Pons (tissue), 1 donor: ENCODE measurements at regions not wholly inside any gene's neighbourhood (a gene's known extent, or its start where the extent isn't known, plus 50 kb on each side); places are given as distances from the start of the nearest gene placed in this dataset.
"Not testable (repeated sequence)": the region's sequence is repeated elsewhere in the genome, so short reads cannot be mapped to it uniquely, and the experiment has no call there.

Experiments
- DNase-seq: peaks from one replicate; pipeline ENCODE4 v3.0.0-alpha.2; 2016; ENCODE audit warnings: low spot score

DNA sequence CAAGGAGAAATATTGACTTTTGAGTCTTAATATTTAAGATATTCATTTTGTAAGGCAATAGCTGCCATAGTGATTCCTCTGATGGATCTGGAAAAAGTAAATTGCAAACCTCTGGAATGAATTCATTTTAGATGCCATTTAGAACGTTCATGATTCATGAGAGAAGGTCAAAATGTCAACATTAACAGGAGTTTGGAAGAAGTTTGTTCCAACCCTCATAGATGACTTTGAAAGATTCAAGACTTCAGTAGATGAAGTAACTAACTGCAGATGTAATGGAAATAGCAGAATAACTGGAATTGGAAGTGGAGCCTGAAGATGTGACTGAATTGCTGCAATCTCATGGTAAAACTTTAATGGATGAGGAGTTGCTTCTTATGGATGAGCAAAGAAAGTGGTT is 100.9 kb upstream of the CCN2 start:
- DNase-seq = no peak

- no peak for DNase-seq
These were observed 94.7 kb upstream of the CCN2 start for GRCh38 chr6:132045877-132046276.

DNA sequence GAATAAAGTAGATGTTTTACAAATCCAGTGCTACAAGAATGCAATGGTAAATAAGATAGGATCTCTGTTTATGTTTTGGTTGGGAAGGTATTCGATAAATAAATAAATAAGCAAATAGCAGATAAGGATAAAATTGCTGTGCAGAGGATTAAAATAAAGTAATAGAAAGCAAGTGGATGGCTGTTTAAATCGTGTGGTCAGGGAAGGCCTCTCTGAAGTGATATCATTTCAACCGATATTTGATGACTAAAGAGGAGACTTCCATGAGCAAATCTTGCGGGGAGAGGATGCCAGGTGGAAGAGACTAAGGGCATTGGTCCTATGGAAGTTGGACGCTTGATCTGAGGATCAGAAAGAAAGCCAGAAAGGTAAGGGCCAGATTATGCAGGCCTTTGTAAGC is 92.0 kb upstream of the CCN2 start:
- DNase-seq = no peak

DNA sequence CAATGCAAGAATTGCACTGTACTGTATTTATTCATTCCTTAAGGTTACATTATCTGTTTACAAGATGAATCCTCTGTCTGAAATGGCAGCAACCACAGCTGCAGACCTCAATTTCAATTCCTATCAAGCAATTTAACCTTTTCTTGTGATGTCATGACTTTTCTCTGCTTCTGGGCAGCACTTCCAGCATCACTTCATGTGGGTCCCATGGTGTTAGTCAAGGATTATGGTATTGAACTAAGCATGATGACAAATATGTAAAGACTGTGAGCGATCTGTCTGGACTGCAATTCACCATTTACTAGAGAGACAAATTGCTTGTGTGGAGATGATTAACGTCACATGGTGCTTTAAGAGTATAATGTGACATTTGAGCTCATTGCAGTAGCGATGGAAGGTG is 90.5 kb upstream of the CCN2 start:
- DNase-seq = no peak

- DNase-seq = no peak
These were observed 76.9 kb upstream of the CCN2 start for GRCh38 chr6:132028029-132028428.

DNA sequence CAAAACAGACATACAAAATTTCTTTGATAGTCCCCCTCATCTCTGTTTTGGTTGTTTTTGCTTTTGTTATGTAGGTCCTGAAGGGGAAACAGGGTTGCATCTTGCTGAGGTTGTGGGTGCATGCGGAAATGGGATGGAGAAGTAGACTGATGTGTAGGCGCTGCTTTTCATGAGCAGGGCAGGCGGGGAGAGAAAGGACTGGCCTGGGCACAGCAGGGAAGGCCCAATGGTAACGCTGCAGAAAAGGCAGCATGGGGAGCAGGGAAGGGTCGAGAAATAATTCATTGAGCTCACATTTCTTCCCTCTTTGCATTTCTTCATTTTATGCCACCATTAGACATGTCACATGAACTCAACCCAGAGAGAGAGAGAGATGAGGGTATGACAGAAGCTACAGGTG is 74.3 kb upstream of the CCN2 start:
- DNase-seq = no peak

DNA sequence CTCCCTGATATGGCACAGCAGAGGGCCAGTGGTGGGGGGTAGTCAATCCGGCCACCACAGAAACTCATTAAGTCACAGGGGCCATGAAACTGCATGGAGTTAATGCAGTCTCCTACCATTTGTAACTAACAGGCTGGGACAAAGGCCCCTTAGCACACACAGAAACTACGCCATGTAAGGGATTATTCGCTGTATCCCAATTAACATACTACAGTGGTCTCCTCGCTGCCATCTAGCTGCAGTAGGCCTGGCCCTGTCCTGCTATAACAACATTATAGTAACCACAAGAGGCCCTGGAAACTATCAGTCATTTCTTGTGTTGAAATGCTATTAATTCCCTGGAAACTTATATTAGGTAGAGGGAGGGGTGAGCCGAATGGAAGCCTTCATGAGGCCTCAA is 72.3 kb upstream of the CCN2 start:
- no peak for DNase-seq

DNA sequence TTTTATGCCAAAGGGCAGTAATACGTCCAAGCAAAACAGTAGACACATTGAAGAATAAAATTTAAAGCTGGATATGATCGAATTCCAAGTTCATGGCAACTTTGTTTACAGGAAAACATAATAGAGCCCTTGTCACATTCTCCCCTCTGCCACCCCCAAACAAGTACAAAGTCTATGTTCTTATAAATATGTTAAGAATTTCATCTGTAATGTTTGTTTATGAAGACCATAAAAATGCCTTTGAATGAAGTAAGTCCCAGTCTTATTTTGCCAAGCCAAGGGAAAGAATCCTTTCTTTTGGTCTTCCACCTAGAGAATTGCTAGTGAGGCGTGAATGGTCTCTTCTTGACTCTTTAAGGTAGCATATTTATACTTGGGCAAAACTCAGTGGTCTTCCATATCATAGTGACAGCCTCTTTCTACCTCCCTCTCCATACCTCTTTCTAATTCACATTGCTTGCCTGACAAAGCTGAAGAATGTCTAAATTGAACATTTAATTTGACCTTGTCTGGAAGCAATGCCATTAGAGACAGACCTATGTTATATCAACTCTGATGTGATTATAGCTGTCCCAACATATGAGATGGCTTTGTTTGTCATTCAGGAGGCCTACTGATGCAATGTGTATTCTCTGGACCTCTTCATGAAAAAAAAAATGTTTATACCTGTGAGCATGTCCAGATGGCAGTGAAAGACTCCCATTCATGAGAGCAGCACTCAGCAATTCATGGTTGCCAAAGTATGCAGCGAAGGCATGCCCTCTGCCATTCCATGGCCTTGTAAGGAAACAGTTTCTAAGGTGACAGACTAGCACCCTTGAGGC is 70.6 kb upstream of the CCN2 start:
- DNase-seq = no peak

DNA sequence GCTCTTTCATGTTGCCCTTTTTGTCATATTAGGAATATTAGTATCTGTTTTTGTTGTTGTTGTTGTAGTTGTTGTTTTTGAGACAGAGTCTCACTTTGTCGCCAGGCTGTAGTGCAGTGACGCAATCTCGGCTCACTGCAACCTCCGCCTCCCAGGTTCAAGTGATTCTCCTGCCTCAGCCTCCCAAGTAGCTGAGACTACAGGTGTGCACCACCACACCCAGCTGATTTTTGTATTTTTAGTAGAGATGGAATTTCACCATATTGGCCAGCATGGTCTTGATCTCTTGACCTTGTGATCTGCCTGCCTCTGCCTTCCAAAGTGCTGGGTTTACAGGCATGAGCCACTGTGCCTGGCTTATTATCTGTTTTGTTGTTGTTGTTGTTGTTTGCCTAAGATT is 69.7 kb upstream of the CCN2 start:
- DNase-seq = not testable (repeated sequence)

DNA sequence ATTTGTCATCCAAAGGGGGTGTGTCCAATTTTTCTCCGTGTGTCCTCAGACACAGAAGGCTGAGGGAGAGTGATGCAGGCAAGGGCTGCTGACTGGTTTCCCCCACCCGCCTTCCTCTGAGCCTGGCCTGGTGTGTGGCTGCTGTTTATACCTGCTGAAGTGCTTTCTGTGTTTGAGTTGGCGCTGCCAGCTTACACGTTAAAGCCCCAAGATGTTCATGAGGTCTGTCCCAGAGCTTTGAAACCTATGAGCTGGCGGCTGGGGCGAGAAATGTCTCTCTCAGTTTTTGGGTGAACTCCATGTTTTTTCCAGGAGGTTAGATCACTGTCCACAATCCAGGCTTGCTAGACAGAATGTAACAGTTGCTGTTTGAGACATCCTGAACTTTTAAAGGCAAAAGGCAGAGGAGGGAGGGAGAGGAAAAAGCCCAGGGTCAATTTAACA is 69.0 kb upstream of the CCN2 start:
- DNase-seq = no peak

- no peak for DNase-seq
These were observed 68.4 kb upstream of the CCN2 start for GRCh38 chr6:132019586-132019985.

GRCh38 chr6:132017942-132018341 is 66.8 kb upstream of the CCN2 start:
- no peak for DNase-seq

DNA sequence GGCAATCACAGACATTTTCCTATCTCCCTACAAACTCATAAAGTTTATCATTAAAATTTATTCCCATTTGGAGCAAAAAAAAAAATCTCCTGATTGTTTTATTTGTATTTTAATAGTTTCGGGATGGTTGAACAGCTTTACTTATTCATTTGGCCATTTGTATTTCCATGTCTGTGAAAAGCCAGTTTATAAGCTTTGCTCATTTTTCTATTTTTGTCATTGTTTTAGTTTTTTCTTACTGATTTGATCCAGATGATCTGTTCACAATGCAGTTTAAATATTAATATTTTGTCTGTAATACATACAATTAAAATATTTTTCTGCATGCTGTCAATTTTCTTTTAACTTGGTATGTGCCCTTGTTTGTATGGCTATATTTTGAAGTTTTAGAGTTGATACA is 65.2 kb upstream of the CCN2 start:
- no peak for DNase-seq

DNA sequence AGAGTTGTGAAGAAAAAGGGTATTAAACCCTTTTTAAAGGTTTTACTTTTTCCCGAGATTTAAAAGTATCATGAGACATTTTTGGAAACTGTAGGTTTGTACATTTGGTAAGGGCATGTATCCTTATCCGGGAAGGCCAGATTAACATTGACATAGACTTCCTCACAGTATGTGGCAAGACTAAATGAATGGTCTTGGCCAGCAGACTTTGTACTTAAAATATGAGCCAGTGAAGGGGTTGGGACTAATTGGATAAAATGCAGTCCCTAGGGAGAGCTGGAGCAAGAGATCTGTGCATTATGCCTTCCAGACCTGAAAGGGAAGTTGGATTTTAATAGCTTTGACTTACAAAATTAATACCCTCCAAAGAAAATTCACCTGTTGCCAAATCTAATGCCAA is 60.4 kb upstream of the CCN2 start:
- DNase-seq = no peak

DNA sequence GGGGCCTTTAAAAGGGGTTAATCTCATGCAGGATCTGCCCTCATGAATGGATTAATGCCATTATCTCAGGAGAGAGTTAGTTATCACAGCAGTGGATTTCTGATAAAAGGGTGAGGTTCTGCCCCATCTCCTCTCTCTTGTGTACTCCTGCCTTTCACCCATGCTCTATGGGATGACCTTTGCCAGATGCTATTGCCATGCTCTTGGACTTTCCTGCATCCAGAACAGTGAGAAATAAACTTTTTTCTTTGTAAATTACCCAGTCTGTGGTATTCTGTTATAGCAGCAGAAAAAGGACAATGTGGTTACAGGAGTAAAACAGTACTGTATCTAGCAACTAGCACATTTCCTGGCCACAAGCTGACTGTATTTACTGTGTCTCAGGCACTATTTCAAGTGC is 58.0 kb upstream of the CCN2 start:
- no peak for DNase-seq

DNA sequence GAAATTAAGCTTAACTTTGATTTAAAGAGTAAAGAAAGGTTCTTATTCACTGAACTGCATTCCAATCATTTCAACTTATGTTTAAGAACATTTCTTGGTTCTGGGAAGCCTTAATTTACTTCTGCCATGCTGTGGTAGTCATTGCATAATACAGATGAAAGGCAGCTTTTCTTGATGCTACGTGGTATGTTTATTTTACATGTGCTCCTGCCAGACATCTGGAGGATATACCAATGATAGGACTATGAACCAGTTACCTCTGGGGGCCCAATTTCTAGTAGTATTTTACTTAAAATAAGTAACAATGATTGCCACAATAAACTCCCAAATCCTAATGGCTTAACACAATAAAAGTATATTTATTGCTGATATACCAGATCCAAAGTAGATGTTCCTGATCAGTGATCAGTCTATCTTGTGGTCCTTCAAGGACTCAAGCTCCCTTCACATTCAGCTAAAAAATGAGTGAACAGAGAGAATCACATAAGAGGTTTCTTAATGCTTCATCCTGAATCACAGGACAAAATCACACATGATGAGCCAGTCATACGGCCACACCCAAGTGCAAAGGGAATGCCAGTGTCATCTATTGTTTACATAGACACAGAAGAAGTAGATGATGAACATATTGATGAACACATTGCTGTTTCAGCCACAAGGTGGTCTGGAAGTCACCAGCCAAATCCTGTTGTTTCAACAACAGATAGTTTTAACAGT is 56.5 kb upstream of the CCN2 start:
- DNase-seq = no peak

GRCh38 chr6:132005178-132005577 is 54.0 kb upstream of the CCN2 start:
- DNase-seq = peak; percentile 48

DNA sequence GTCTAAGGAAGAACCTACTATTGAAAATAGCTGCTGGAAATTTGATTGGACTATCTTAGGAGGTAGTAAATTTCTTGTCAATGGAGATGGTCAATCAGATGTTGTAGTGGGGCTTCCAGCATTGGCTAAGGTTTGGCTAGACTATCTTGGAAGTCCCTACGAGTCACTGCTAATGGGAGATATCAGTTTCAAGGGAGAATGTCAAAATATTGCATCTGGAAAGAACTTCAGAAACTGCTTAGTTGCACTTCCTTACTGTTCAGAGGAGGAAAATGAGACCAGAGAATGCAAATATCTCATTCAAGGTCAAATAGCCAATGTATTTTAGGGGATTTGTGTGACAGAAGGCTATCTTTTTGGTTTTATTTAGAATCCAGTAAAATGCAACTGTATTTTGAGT is 53.5 kb upstream of the CCN2 start:
- DNase-seq = no peak

- DNase-seq = no peak
These were observed 52.5 kb upstream of the CCN2 start for GRCh38 chr6:132003516-132004178.
